Urothelium cell line (cell line): ENCODE measurements at regions not wholly inside any gene's neighbourhood (a gene's known extent, or its start where the extent isn't known, plus 50 kb on each side); places are given as distances from the start of the nearest gene placed in this dataset.

Source experiments
- DNase-seq: peaks from one replicate; pipeline ENCODE4 v3.0.0; 2011; ENCODE audit warnings: low spot score, mixed read lengths
- FAIRE-seq: peaks from 2 replicates; lab custom pipeline; 2011; peaks lifted over from hg19 to GRCh38; lab: Jason Lieb, UNC

DNA sequence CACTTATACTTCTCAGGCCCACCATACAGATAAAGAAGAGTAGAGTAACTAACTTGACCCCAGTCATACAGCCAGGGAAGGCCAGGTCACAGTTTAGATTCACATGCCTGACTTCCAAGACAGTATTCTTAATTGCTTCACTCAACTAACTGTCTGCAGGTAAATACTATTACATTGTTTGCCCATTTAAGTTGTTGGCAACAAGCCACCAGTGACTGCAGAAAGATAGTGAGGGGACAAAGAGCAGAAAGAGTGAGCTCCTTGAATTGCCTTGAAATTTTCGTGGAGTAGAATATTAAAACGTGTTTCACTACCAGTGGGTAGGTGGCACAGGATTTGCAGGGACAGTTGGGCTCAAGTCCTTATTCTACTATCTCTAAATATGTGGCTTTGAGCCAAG, 146.3 kb upstream of the RMST start:
- DNase-seq (no peak), FAIRE-seq (no peak)

DNA sequence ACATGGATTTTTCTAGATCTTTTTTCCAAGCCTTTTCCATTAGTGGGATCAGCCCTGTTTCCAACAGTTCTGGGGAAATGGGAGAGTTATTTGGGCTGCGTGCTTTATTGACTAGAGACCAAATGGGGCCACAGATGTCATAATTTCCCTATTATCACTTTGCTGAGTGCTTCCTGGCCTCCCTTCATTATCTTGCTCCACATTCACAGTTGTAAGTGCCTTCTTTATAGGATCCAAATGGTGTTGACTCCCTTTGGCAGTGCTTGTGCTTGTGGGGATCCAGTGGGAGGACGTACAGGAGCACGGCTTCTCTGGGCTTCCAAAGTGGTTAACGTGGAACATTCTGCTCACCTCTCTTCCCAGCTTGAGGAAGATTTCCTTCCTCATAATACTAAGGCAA, 141.0 kb upstream of the RMST start:
- FAIRE-seq (no peak), DNase-seq (no peak)

- FAIRE-seq, result no peak
- no peak for DNase-seq
Observed at GRCh38 chr12:97322388-97322787, 140.2 kb upstream of the RMST start.

DNA sequence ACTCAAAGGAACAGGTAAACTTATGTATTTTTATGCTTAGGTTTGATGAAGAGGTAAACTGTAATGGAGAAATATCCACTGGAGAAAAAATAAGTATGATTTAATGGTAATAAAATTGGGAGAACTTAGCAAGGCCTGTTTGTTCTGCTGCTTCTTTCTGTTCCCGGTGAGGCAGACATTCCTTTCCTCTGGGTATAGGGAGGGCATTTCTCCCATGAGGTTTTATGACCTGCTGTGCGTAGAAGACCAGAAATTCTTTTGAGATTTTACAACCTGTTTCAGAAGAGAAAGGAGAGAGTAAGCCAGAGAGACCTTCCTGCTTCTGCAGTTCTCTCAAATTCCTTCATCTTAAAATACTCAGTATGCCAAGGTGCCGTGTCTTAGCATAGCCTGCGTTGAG, 139.4 kb upstream of the RMST start:
- no peak for DNase-seq
- no peak for FAIRE-seq

GRCh38 chr12:97324471-97324870, 138.1 kb upstream of the RMST start:
- DNase-seq, result no peak
- no peak for FAIRE-seq

DNA sequence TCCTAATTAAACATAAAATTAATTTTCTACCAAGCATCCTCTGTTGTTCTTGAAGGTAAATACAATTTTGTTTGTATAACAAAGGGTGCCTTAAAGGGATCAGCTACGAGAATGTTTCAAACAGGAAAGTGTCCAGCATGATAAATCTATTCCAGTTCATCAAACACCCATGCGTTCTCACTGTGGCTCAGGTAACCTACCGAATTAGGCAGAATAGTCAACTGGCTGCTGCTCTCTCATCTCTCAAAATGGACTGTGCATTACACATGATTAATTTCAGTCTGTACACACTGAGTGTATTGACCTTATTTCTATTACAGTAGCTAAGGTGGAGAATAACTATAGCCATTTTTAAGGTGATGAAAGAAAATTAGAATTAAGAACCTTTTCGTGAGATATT, 127.5 kb upstream of the RMST start:
- DNase-seq, result no peak
- no peak for FAIRE-seq

GRCh38 chr12:97336900-97337751, 125.5 kb upstream of the RMST start:
- no peak for DNase-seq

DNA sequence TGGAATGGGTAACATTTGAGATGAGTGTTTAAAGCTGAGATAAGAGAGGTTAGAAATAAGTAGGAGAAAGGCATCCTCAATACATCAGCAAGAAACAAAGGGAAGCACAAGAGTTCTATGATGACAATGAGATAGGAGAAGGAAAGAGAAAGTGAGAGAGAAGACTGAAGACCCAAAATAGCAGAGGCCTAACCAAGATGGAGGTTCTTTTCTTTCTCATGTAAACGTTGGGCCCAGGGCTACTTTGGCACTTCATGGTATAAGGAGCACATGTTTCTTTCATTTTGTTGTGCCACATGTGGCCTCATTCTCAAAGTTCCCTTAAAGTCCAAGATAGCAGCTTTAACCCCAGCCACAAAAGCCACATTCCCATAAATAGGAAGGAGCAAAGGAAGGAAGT, 120.5 kb upstream of the RMST start:
- DNase-seq, result no peak
- no peak for FAIRE-seq

More at GRCh38 chr12:97336900-97337751, 125.5 kb upstream of the RMST start:
- FAIRE-seq, result no peak

DNA sequence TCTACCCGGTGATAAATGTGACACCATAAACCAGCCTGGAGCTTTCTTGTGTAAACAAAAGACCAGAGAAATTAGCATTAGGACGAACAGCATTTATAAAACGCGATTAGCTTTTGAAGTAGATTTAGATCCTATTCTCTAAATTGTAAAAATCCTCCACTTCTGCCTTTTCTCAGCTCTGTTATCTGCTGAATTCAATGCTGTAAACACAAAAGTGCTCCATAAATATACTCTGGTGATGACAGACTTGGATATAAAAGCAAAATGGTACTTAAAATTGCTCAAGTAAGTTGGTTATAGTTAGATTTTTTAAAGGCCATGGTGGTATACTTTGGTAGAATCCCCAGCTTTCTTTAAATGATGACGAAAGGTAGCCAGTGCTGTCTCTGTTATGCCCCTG, 114.6 kb upstream of the RMST start:
- FAIRE-seq, result no peak

GRCh38 chr12:97358361-97358760, 104.2 kb upstream of the RMST start:
- FAIRE-seq, result no peak

More for the DNA sequence above, 114.6 kb upstream of the RMST start:
- no peak for DNase-seq

DNA sequence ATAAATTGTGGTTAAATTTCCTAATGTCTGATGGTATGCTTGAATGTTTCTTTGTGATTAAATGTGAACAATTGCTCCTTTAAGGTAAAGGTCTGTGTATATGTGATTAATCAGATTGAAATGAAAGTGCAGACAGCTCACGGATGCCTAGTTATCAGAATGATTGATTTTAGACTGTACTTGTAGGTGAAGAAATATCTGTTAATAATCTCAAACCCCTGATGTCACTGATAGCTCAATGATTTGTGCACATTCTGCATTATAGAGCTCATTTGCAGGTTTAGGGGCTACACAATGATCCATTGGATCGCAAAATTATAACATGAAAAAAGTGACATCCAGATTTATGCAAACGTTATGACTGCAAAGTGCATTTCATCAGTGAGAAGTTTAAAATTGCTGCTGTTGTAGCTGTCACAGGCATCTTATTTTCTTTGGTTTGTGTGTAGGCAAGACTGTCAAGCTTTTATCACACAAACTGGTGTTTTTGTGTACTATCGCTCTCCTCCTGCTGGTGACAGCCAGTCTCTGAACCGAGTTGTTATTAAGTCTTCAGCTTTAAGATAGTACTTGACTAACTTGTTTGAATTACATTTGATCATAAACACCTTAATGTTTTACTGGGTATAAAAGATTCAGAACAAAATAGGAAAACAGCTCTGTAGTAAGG, 103.4 kb upstream of the RMST start:
- FAIRE-seq (no peak), DNase-seq (no peak)

More at GRCh38 chr12:97358361-97358760, 104.2 kb upstream of the RMST start:
- DNase-seq, result no peak

GRCh38 chr12:97363693-97364092, 98.9 kb upstream of the RMST start:
- no peak for FAIRE-seq
- no peak for DNase-seq

GRCh38 chr12:97368462-97369163, 94.0 kb upstream of the RMST start:
- FAIRE-seq, result no peak
- no peak for DNase-seq

GRCh38 chr12:97375310-97375709, 87.3 kb upstream of the RMST start:
- DNase-seq, result no peak
- no peak for FAIRE-seq

DNA sequence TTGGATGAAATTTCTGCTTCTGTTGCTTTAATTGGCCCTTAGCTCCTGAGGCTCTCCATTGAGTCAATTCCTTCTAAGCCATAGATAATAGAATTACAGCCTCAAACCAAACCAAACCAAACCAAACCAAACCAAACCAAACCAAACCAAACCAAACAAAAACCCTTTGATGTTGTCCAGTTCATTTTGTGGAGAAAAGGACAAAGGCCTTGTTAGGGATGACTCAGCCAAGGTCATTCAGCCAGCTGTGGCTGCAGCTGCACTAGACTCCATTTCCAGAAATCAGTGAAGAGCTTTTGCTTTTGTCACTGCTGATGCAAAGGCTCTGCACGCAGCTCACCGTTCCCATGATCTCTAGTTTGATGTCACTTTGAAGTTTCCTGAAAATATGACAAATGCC, 82.2 kb upstream of the RMST start:
- peak; percentile 4 for DNase-seq
- FAIRE-seq, result no peak

DNA sequence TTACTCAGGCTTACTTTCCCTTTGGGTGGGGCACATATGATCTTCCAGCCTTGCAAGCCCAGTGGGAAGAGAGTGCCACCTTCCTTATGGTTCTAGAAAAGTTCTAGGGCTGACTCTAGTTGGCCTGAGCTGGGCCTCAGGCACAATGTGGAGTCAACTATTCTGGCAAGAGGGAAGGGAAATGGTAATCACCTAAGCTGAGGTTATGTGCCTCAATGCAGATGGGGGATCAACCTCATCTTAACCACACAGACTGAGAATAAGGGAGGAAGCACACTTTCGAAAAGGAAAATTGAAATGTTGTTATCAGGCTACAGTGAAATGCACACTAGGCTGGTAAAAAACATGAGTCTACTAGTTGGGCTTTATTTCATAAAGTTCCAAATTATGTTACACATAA, 77.5 kb upstream of the RMST start:
- DNase-seq, result no peak
- no peak for FAIRE-seq

DNA sequence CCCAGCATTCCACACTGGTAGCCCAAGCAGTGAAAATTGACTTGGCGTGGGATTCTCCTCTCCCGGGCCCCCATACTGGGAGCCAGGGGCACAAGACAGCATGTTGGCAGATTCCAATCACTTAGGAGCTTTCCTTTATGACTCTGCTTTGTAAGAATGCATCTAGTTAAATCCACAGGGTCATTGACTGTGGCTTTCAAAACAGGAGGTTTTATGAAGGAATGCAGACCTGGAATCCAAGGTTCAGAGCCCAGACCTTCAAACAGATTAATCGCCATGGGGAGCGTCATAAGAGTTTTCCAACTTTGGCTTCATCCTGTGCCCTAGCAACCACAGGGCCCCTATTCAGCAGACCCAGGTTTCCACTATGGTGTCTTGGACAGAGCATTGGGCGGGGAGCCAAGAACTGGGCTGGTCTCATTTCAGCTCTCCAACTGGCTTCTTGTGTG, 76.4 kb upstream of the RMST start:
- FAIRE-seq (no peak), DNase-seq (peak; percentile 11)

- DNase-seq (no peak), FAIRE-seq (no peak)
Observed at GRCh38 chr12:97387844-97388243, 74.8 kb upstream of the RMST start.

- no peak for FAIRE-seq
- no peak for DNase-seq
Observed at GRCh38 chr12:97394657-97395056, 67.9 kb upstream of the RMST start.

GRCh38 chr12:97397008-97397407, 65.6 kb upstream of the RMST start:
- DNase-seq (no peak), FAIRE-seq (no peak)

- DNase-seq, result no peak
- no peak for FAIRE-seq
Observed at GRCh38 chr12:97398704-97399103, 63.9 kb upstream of the RMST start.

DNA sequence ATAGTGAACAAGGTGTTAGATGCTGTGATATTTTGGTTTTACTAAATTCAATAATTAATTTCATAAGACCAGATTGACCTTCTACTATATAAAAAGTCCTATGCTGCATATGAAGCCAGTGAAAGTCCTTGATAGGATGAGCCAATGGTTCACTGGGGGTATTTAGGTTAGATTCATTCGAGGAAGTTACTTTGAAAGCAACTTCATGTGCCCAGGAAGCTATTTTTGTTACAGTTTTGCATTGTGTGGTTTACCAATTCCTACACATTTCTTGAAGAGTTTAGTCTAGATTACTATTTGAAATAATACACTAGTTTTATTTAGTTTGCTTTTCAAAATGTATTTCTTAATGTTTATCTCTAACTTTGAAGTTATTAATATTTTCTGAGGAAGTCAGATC, 58.5 kb upstream of the RMST start:
- DNase-seq (no peak), FAIRE-seq (no peak)
